K562 (cell line): ENCODE measurements at regions not wholly inside any gene's neighbourhood (a gene's known extent, or its start where the extent isn't known, plus 50 kb on each side); places are given as distances from the start of the nearest gene placed in this dataset.

Experiments used
- ATAC-seq: fragments of 200-7000 bp; cut with Tn5 transposase; 3 replicates; pipeline ENCODE4 v1.9.1; 2020; ENCODE audit warnings: moderate library complexity
- BruUV-seq: library from RNA; stranded (reverse); fragments of 400-500 nt; replicated peaks from 2 replicates; lab custom pipeline; 2021; lab: Mats Ljungman, UMichigan
- CTCF ChIA-PET: fragments of 300-600 bp; formaldehyde crosslinking; extraction: SDS; loops from one replicate; lab custom pipeline; 2021; ENCODE audit warnings: low intra/inter-chr PET ratio; lab: Yijun Ruan, JAX
- POLR2A ChIA-PET: fragments of 300-600, 350-650 bp; sonication (Branson Sonifier 250); formaldehyde crosslinking; extraction: SDS; loops from one replicate; lab custom pipeline; 2021; ENCODE audit warnings: antibody characterized with exemption, inconsistent platforms; lab: Yijun Ruan, JAX
- DNase-seq, 4 experiments: peaks; one replicate each; pipeline versions ENCODE4 v3.0.0 to v3.0.0-alpha.2; 2011 to 2018; ENCODE audit warnings: low spot score in 3 of 4, mixed read lengths in 3 of 4; ENCODE audit errors: extremely low read depth in 1 of 4
- FAIRE-seq: peaks from 2 replicates; lab custom pipeline; 2011; peaks lifted over from hg19 to GRCh38; lab: Jason Lieb, UNC
- H2AFZ ChIP-seq: 2 replicates; pipeline ENCODE4 v1.6.0; 2011; ENCODE audit warnings: low read depth, low read length, control low read depth, inconsistent platforms
- H3K27ac ChIP-seq: fragments of 200-600 bp; 3 replicates; pipeline ENCODE4 v1.8.0; 2011; ENCODE audit warnings: low read depth, mild to moderate bottlenecking, control low read depth, inconsistent platforms, low read length, moderate library complexity, mixed read lengths; ENCODE audit errors: extremely low read depth
- H3K27me3 ChIP-seq, 2 experiments: fragments of 300-600 bp in 1 of 2; 2 replicates in 1 of 2; 3 replicates in 1 of 2; pipeline versions ENCODE4 v1.6.0 to v1.8.0; 2011; ENCODE audit warnings: inconsistent platforms in 2 of 2, low read length in 2 of 2, mild to moderate bottlenecking in 1 of 2, mixed read lengths in 1 of 2, moderate library complexity in 1 of 2; ENCODE audit not compliant: control insufficient read depth in 2 of 2, insufficient read depth in 2 of 2
- H3K36me3 ChIP-seq: fragments of 300-600 bp; 3 replicates; pipeline ENCODE4 v1.8.0; 2011; ENCODE audit warnings: mild to moderate bottlenecking, low read length, inconsistent platforms; ENCODE audit not compliant: control insufficient read depth, insufficient read depth
- H3K4me1 ChIP-seq, 2 experiments: fragments of 200-600 bp in 1 of 2; replicated peaks in 1 of 2; 2 replicates in 1 of 2; 3 replicates in 1 of 2; pipeline versions ENCODE4 v1.5.1 to v1.8.0; 2011; ENCODE audit warnings: inconsistent platforms in 2 of 2, low read length in 2 of 2, mild to moderate bottlenecking in 1 of 2, mixed read lengths in 1 of 2, moderate library complexity in 1 of 2; ENCODE audit not compliant: control insufficient read depth in 2 of 2, insufficient read depth in 2 of 2
- H3K4me2 ChIP-seq: 2 replicates; pipeline ENCODE4 v1.6.1; 2011; ENCODE audit warnings: low read length, control low read depth, inconsistent platforms, mixed read lengths; ENCODE audit not compliant: insufficient read depth
- H3K4me3 ChIP-seq: fragments of 200-600 bp; sonication (generic), shearing (Covaris generic); 2 replicates; pipeline ENCODE4 v1.5.1; 2016; ENCODE audit warnings: control low read depth, inconsistent platforms
- H3K79me2 ChIP-seq: fragments of 200-600 bp; 3 replicates; pipeline ENCODE4 v1.8.0; 2011; ENCODE audit warnings: low read length, inconsistent platforms; ENCODE audit not compliant: control insufficient read depth, insufficient read depth
- H3K9ac ChIP-seq, 2 experiments: 2 replicates each; pipeline versions ENCODE4 v1.6.0 to v1.6.1; 2011; ENCODE audit warnings: low read depth in 2 of 2, low read length in 2 of 2, control low read depth in 1 of 2, inconsistent platforms in 1 of 2, mild to moderate bottlenecking in 1 of 2, mixed read lengths in 1 of 2; ENCODE audit not compliant: insufficient read depth in 1 of 2
- H3K9me1 ChIP-seq: one replicate; pipeline ENCODE4 v1.6.0; 2011; ENCODE audit warnings: inconsistent platforms, mild to moderate bottlenecking, low read length, moderate library complexity; ENCODE audit not compliant: control insufficient read depth, insufficient read depth
- H3K9me3 ChIP-seq: replicated peaks from 2 replicates; pipeline ENCODE4 v1.5.1; 2011; ENCODE audit warnings: low read depth, low read length, inconsistent platforms; ENCODE audit not compliant: control insufficient read depth, insufficient read depth
- H4K20me1 ChIP-seq: replicated peaks from 2 replicates; pipeline ENCODE4 v1.6.1; 2011; ENCODE audit warnings: low read length, inconsistent platforms, mixed read lengths; ENCODE audit not compliant: control insufficient read depth, insufficient read depth
- ATF3 ChIP-seq, 2 experiments: fragments of 450-650 bp in 1 of 2; sonication (generic) in 1 of 2; formaldehyde crosslinking in 1 of 2; IDR thresholded peaks in 1 of 2; conservative IDR thresholded peaks in 1 of 2; 2 replicates each; pipeline versions ENCODE4 v1.6.1 to v1.8.1; 2016 to 2023; ENCODE audit warnings: mild to moderate bottlenecking in 2 of 2, moderate library complexity in 2 of 2, inconsistent platforms in 1 of 2, missing genetic modification reagents in 1 of 2
- HMG20B ChIP-seq: fragments of 250-450 bp; sonication (Bioruptor Pico); IDR thresholded peaks from 2 replicates; pipeline ENCODE4 v1.5.0; 2021; ENCODE audit warnings: mild to moderate bottlenecking
- HNRNPH1 ChIP-seq: fragments of 200-400 bp; formaldehyde crosslinking; optimal IDR thresholded peaks from 2 replicates; pipeline ENCODE3; 2017; ENCODE audit warnings: low read depth, mild to moderate bottlenecking, low read length, moderate library complexity
- JUND ChIP-seq, 2 experiments: IDR thresholded peaks; 2 replicates in 1 of 2; 3 replicates in 1 of 2; pipeline ENCODE4 v1.6.1; 2011; ENCODE audit warnings: borderline replicate concordance in 2 of 2, low read depth in 2 of 2, low read length in 2 of 2, improper control_type of control experiment in 1 of 2, missing biosample characterization in 1 of 2, missing genetic modification characterization in 1 of 2, missing genetic modification reagents in 1 of 2
- NR2C1 ChIP-seq, 2 experiments: fragments of 450-650 bp; IDR thresholded peaks; 2 replicates each; pipeline ENCODE4 v1.6.1; 2017; ENCODE audit warnings: mild to moderate bottlenecking in 2 of 2, antibody characterized with exemption in 1 of 2, inconsistent platforms in 1 of 2, missing compliant biosample characterization in 1 of 2, missing genetic modification characterization in 1 of 2
- TCF15 ChIP-seq: fragments of 250-450 bp; sonication (Bioruptor Pico); IDR thresholded peaks from 2 replicates; pipeline ENCODE4 v1.8.0; 2022; ENCODE audit warnings: moderate library complexity, mild to moderate bottlenecking, inconsistent platforms
- ZNF318 ChIP-seq, 2 experiments: fragments of 450-650 bp; IDR thresholded peaks; 2 replicates each; pipeline ENCODE4 v1.6.1; 2016; ENCODE audit warnings: mild to moderate bottlenecking in 2 of 2, borderline replicate concordance in 1 of 2, low read depth in 1 of 2, moderate library complexity in 1 of 2
- WGBS: fragments of 100-300 bp; shearing (Covaris generic); methylation state at CpG from one replicate; pipeline ENCODE4 v1.1.6; 2016; ENCODE audit warnings: low coverage, mixed read lengths; ENCODE audit not compliant: insufficient coverage; ENCODE audit errors: missing lambda C conversion rate; 5-methylcytosine and 5-hydroxymethylcytosine counted together
- in situ Hi-C: fragments of 300-500 bp; cut with MboI; formaldehyde crosslinking; loops from 4 replicates; pipeline ENCODE4 v1.15.0; 2018; ENCODE audit warnings: inconsistent platforms, mixed read lengths
- intact Hi-C: fragments of 100-400 bp; cut with micrococcal nuclease; formaldehyde crosslinking; loops from 2 replicates; pipeline ENCODE4 v1.14.2; 2022

GRCh38 chr15:95928822-95929221, 401.7 kb upstream of the NR2F2 start (continued):
- no peak for TF ChIP-seq HNRNPH1

- Histone ChIP-seq H3K9me3 (0 out of 2 replicates have a peak, but pooled peaks cover 2% of the 10 kb centered on the region), H3K27me3 (no peaks in the 10 kb centered on the region), H3K9ac (peak overlapping the region in 1 of 2 experiments; percentile 67; a peak in 2 of 4 replicates), H3K4me2 (peak overlapping the region; percentile 17; the same call in 1 of the 2 replicates), H4K20me1 (no peaks in the 10 kb centered on the region), H3K4me3 (no peak overlapping the region), H2AFZ (peak overlapping the region; percentile 87), H3K79me2 (no peaks in the 10 kb centered on the region), H3K4me1 (peaks cover 0 to 42% of the 10 kb centered on the region in 2 experiments; a peak in 4 of 5 replicates), H3K9me1 (no peaks in the 10 kb centered on the region), H3K27ac (peak overlapping the region; percentile 81), H3K36me3 (no peaks in the 10 kb centered on the region)
- ChIA-PET CTCF (no interaction called here), POLR2A (interaction anchor here (0.8 to 1.5 kb wide), 9 partner anchors 10 to 398 kb away, joined by 3 to 7 read pairs (median 3); no protein-coding TSS in a partner anchor)
- no TSS peak for BruUV-seq
- in situ Hi-C loops (loop anchor here (10.0 kb wide), 1 partner anchor 405 kb away; the partner anchor contains the start of gene NR2F2), intact Hi-C loops (loop anchor here (1.0 to 10.0 kb wide), 3 partner anchors 205 to 401 kb away; partner anchors contain the start of gene NR2F2)
- 22% methylated on average over 7 of the region's 7 CpGs for WGBS
- ATAC-seq (peak; percentile 90), FAIRE-seq (peak; percentile 97), DNase-seq (peak; percentile 86 to 96 (median 86))
- TF ChIP-seq JUND (IDR thresholded peaks at IDR 0.05; ENCODE audit: borderline replicate concordance, low read depth, low read length) (peak; percentile 75), JUND (tag; IDR thresholded peaks at IDR 0.05; ENCODE audit: borderline replicate concordance, low read depth, low read length) (peak; percentile 64; the same call in 1 of the 3 replicates), HMG20B (no peak), ATF3 (IDR thresholded peaks at IDR 0.05) (peak; percentile 79), ATF3 (CRISPR knock-in tag; conservative IDR thresholded peaks at IDR 0.05) (no peak; the same call in 1 of the 2 replicates), ZNF318 (IDR thresholded peaks at IDR 0.05; ENCODE audit: borderline replicate concordance in 1 of 2, low read depth in 1 of 2) (peak in 1 of 2 experiments; percentile 74; a peak in 2 of 4 replicates), TCF15 (CRISPR knock-in tag) (peak; percentile 41; the same call in 1 of the 2 replicates), NR2C1 (IDR thresholded peaks at IDR 0.05) (0 out of 2 replicates have a peak, but pooled peaks have one; percentile 37), NR2C1 (tag; IDR thresholded peaks at IDR 0.05) (peak; percentile 80)
Measured at GRCh38 chr15:95929232-95929846, 401.2 kb upstream of the NR2F2 start.
